ENCODE measurements at regions not wholly inside any gene's neighbourhood (a gene's known extent, or its start where the extent isn't known, plus 50 kb on each side); places are given as distances from the start of the nearest gene placed in this dataset.

DNA sequence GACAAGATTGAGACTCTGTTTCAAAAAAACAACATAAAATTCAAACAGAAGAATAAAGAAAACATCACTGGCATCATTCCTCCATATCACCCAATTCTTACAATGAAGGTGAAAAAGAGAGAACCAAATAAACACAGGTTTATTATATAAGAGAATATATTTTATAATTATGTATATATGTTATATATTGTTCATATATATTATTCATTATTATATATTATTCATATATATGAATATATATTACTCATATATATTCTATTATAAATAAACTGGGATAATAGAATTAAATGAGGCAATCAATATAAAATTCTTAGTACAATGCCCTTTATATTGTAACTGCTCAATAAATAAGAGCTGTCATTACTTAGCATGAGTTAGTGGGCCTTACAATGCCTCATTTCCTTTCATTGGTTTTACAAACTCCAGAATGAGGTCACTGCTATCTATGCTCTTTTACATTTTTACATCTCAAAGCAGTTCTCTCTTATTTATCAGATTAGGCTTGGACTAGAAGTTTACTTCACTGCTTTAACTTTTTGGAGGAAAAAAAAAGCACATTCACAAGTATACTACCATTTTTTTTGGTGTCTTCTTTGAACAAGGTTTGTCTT, 135.5 kb upstream of the TTC14 start:
- Histone ChIP-seq H3K4me2 (ENCODE audit: low read length) (no peak overlapping the region), H3K4me1 (no peaks in the 10 kb centered on the region), H3K9me3 (ENCODE audit: control insufficient read depth, low read length) (no peaks in the 10 kb centered on the region), H3K4me3 (ENCODE audit: low read depth, low read length) (no peak overlapping the region), H2AFZ (no peak overlapping the region), H3K36me3 (ENCODE audit: control insufficient read depth, insufficient read depth, low read length) (no peaks in the 10 kb centered on the region), H3K27ac (no peak overlapping the region), H3K79me2 (no peaks in the 10 kb centered on the region), H3K27me3 (ENCODE audit: control insufficient read depth, insufficient read depth, low read length) (no peaks in the 10 kb centered on the region), H3K9ac (no peak overlapping the region)
- TF ChIP-seq, protein P1, sequence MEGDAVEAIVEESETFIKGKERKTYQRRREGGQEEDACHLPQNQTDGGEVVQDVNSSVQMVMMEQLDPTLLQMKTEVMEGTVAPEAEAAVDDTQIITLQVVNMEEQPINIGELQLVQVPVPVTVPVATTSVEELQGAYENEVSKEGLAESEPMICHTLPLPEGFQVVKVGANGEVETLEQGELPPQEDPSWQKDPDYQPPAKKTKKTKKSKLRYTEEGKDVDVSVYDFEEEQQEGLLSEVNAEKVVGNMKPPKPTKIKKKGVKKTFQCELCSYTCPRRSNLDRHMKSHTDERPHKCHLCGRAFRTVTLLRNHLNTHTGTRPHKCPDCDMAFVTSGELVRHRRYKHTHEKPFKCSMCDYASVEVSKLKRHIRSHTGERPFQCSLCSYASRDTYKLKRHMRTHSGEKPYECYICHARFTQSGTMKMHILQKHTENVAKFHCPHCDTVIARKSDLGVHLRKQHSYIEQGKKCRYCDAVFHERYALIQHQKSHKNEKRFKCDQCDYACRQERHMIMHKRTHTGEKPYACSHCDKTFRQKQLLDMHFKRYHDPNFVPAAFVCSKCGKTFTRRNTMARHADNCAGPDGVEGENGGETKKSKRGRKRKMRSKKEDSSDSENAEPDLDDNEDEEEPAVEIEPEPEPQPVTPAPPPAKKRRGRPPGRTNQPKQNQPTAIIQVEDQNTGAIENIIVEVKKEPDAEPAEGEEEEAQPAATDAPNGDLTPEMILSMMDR (IDR thresholded peaks at IDR 0.05): no peak

DNA sequence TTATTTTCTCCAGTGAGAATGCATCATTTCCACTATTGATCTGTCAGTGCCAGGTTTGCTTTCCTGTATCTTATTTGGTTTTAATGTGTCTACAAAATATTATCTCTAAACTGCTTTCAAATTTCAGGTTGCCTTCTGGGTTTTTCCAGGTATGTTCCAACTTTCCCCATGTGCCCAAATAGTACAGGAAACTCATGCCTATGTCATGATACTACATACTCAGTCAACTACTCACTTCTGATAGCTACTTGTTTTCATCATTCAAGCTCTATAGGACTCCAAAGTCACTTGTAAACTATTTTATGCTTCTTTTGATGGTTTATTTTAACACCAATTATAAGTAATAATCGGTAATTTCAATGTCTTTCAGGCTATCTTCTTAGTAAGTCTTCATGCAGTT, 134.8 kb upstream of the TTC14 start:
- no peaks in the 10 kb centered on the region for H3K36me3 ChIP-seq (ENCODE audit: control insufficient read depth, insufficient read depth, low read length)
- no peaks in the 10 kb centered on the region for H3K27me3 ChIP-seq (ENCODE audit: control insufficient read depth, insufficient read depth, low read length)
- H3K4me3 ChIP-seq (ENCODE audit: low read depth, low read length): no peak overlapping the region
- H3K27ac ChIP-seq: no peak overlapping the region
- H3K4me2 ChIP-seq (ENCODE audit: low read length): no peak overlapping the region
- H3K9ac ChIP-seq: no peak overlapping the region
- no peaks in the 10 kb centered on the region for H3K9me3 ChIP-seq (ENCODE audit: control insufficient read depth, low read length)
- TF ChIP-seq, protein P1 (IDR thresholded peaks at IDR 0.05): no peak
- no peaks in the 10 kb centered on the region for H3K79me2 ChIP-seq
- H2AFZ ChIP-seq: no peak overlapping the region
- H3K4me1 ChIP-seq: no peaks in the 10 kb centered on the region

DNA sequence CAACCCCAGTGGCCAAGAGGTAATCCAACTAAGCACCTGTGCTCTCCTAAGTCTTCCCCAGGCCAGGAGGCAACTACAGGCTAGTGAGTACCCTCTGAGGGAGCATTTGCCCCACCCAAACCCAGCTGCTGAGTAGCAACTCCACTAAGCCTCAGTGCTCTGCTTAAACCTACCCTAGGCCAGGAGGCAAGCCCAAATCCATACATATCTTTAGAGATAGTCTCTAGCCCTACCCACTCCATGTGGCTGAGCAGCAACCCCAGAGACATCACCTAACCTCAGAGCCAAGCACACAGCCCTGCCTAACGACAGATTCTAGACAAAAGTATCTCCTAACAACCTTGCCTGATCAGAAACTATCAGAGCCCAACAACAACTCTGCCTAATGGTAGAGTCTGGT, 132.8 kb upstream of the TTC14 start:
- Histone ChIP-seq H3K27ac (no peak overlapping the region), H3K9me3 (ENCODE audit: control insufficient read depth, low read length) (no peaks in the 10 kb centered on the region), H3K9ac (no peak overlapping the region), H2AFZ (no peak overlapping the region), H3K27me3 (ENCODE audit: control insufficient read depth, insufficient read depth, low read length) (no peaks in the 10 kb centered on the region), H3K4me3 (ENCODE audit: low read depth, low read length) (no peak overlapping the region), H3K36me3 (ENCODE audit: control insufficient read depth, insufficient read depth, low read length) (no peaks in the 10 kb centered on the region), H3K4me1 (no peaks in the 10 kb centered on the region), H3K79me2 (no peaks in the 10 kb centered on the region), H3K4me2 (ENCODE audit: low read length) (no peak overlapping the region)
- TF ChIP-seq, protein P1 (IDR thresholded peaks at IDR 0.05): no peak

DNA sequence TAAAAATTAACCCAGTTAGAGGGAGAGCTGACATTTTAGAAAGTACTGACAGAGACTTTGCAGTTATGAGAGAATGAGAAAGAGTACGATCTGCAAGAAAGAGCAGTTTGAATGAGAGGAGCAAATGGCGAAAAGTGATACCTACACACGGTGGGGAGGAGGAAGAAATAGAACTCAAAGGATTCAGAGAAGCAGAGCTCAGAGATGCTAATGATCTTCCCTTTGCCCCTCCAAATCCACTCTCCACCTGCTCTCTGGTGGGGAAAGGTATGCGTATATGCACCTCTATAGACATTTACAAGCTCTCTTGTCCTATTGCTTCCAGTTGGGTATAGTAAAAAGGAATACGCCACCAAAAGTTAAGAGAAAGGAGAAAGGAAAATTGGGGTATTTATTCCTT, 123.3 kb upstream of the TTC14 start:
- no peak overlapping the region for H2AFZ ChIP-seq
- H3K9ac ChIP-seq: no peak overlapping the region
- no peaks in the 10 kb centered on the region for H3K27me3 ChIP-seq (ENCODE audit: control insufficient read depth, insufficient read depth, low read length)
- H3K79me2 ChIP-seq: no peaks in the 10 kb centered on the region
- no peaks in the 10 kb centered on the region for H3K4me1 ChIP-seq
- no peak overlapping the region for H3K27ac ChIP-seq
- H3K9me3 ChIP-seq (ENCODE audit: control insufficient read depth, low read length): no peaks in the 10 kb centered on the region
- no peak overlapping the region for H3K4me2 ChIP-seq (ENCODE audit: low read length)
- H3K36me3 ChIP-seq (ENCODE audit: control insufficient read depth, insufficient read depth, low read length): no peaks in the 10 kb centered on the region
- TF ChIP-seq, protein P1 (IDR thresholded peaks at IDR 0.05): no peak
- no peak overlapping the region for H3K4me3 ChIP-seq (ENCODE audit: low read depth, low read length)

DNA sequence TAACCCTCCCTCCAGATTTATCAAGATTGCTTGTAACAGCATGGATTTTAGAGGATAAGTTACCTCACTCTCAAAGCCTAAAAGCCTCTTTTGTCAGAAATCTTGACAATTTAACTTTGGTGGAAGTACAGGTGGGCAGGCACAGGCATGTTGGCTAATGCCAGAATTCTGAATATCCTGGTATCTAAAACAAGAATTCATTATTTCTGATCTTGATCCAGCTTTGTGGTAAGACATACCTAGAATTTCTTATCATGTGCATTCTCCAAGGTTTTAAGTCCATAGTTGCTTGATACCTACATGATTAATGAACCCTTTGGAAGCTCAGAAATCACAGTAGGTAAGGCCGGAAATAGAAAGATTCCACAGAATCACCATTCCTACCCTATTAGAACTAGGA, 109.9 kb upstream of the TTC14 start:
- TF ChIP-seq, protein P1 (IDR thresholded peaks at IDR 0.05): no peak
- H3K4me1 ChIP-seq: no peaks in the 10 kb centered on the region
- no peak overlapping the region for H3K4me2 ChIP-seq (ENCODE audit: low read length)
- no peaks in the 10 kb centered on the region for H3K79me2 ChIP-seq
- no peak overlapping the region for H3K27ac ChIP-seq
- H3K27me3 ChIP-seq (ENCODE audit: control insufficient read depth, insufficient read depth, low read length): no peaks in the 10 kb centered on the region
- H3K36me3 ChIP-seq (ENCODE audit: control insufficient read depth, insufficient read depth, low read length): no peaks in the 10 kb centered on the region
- no peak overlapping the region for H3K4me3 ChIP-seq (ENCODE audit: low read depth, low read length)
- no peak overlapping the region for H2AFZ ChIP-seq
- no peaks in the 10 kb centered on the region for H3K9me3 ChIP-seq (ENCODE audit: control insufficient read depth, low read length)
- H3K9ac ChIP-seq: no peak overlapping the region

Measured in parathyroid adenoma (tissue), 2 donors.